ENCODE measurements at regions not wholly inside any gene's neighbourhood (a gene's known extent, or its start where the extent isn't known, plus 50 kb on each side); places are given as distances from the start of the nearest gene placed in this dataset.

DNA sequence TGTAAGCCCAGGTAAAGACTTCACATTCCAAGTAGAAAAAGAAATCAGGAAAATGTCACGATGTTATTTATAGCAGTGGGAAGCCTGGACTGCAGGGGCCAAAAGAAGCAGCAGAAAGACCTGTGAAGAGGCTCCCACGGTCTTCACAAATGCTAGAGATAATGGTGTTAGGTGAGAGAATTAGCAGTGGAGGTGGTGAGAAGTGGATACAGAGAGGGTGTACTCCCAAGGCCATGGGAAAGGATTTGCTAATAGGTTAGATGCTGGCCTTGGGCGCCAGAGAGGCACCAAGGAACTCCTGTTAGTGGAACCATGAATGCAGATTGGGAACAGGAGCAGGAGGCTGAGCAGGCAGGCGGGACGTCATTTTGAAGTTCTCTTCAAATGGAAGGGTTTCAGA is 386.1 kb downstream of the C12orf75 start:
- Mint-ChIP-seq H3K27ac (peak overlapping the region in 1 of 7 donors; percentile 8), H3K4me1 (no peaks in the 10 kb centered on the region), H3K27me3 (ENCODE audit: low read depth in 3 of 3) (peaks cover 1 to 5% (median 4%) of the 10 kb centered on the region in 3 donors), H3K4me3 (no peak overlapping the region), H3K9me3 (peaks cover 0 to 3% (median 0%) of the 10 kb centered on the region in 7 donors), H3K36me3 (no peaks in the 10 kb centered on the region)
- no peaks in the 10 kb centered on the region for H3K36me3 ChIP-seq (replicated peaks in 1 of 2; ENCODE audit: control insufficient read depth in 1 of 2, insufficient read depth in 2 of 2, low read length in 2 of 2)
- no peaks in the 10 kb centered on the region for H4K20me1 ChIP-seq (ENCODE audit: insufficient read depth, low read length)
- TF ChIP-seq, protein P1, sequence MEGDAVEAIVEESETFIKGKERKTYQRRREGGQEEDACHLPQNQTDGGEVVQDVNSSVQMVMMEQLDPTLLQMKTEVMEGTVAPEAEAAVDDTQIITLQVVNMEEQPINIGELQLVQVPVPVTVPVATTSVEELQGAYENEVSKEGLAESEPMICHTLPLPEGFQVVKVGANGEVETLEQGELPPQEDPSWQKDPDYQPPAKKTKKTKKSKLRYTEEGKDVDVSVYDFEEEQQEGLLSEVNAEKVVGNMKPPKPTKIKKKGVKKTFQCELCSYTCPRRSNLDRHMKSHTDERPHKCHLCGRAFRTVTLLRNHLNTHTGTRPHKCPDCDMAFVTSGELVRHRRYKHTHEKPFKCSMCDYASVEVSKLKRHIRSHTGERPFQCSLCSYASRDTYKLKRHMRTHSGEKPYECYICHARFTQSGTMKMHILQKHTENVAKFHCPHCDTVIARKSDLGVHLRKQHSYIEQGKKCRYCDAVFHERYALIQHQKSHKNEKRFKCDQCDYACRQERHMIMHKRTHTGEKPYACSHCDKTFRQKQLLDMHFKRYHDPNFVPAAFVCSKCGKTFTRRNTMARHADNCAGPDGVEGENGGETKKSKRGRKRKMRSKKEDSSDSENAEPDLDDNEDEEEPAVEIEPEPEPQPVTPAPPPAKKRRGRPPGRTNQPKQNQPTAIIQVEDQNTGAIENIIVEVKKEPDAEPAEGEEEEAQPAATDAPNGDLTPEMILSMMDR (IDR thresholded peaks at IDR 0.05), result no peak
- no peak overlapping the region for H3K4me3 ChIP-seq (replicated peaks in 1 of 3; ENCODE audit: low read depth in 2 of 3, low read length in 3 of 3)
- no peak overlapping the region for H3K4me2 ChIP-seq (replicated peaks; ENCODE audit: extremely low read depth, low read length, poor library complexity, severe bottlenecking)
- 89% methylated on average over 5 of the region's 5 CpGs for WGBS (ENCODE audit: insufficient coverage)
- H3K9ac ChIP-seq (ENCODE audit: insufficient read depth, low read length, poor library complexity, severe bottlenecking), result no peak overlapping the region
- no peak overlapping the region for H2AFZ ChIP-seq (ENCODE audit: insufficient read depth, low read depth, low read length, poor library complexity, severe bottlenecking)
- intact Hi-C loops (cut with micrococcal nuclease), result no loop called here
- no peaks in the 10 kb centered on the region for H3K79me2 ChIP-seq (ENCODE audit: insufficient read depth, low read length)
- no peaks in the 10 kb centered on the region for H3K9me3 ChIP-seq (replicated peaks in 1 of 2; ENCODE audit: control insufficient read depth in 1 of 2, insufficient read depth in 1 of 2, low read length in 2 of 2)
- H3K27ac ChIP-seq (ENCODE audit: low read depth in 1 of 2, low read length in 2 of 2), result no peak overlapping the region
- DNase-seq, result no peak
- no peaks in the 10 kb centered on the region for H3K27me3 ChIP-seq (ENCODE audit: control insufficient read depth in 2 of 2, insufficient read depth in 2 of 2, low read length in 2 of 2)
- no peaks in the 10 kb centered on the region for H3K4me1 ChIP-seq (ENCODE audit: control insufficient read depth in 1 of 2, insufficient read depth in 2 of 2, low read length in 2 of 2)

DNA sequence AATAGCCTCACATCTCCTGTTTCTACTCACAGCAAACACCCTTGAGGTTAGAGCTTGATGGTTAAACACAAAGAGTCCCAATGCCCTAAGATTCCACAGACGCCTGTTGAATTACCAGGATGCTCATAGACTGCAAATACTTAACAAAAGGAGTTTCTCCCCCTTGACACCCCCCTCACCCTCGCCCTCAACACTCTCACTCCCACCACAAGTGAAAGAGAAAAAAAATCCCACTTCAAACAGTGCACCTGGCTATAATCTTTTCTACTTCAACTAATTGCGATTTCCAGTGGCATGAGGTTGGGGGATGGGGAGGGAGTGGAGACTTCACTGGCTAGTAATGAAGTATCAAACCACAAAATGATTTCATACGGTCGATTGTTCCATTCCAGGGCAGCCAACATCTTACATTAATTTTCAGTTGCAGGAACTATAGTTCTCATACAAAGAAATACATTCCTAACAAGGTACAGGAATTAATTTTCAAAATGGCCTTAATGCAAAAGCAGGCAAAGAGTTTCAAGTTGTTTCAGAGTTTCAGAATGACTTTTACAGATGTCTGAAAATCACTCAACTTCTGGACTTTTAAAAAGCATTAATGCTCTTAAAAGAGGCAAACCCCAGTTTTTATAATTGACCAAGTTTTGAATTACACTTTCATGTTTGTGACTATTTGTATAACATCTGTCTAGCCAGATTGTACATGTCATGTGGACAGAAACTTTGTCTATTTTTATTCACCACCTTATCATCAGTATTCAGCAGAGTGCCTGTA is 390.7 kb downstream of the C12orf75 start:
- 70% methylated on average over 2 of the region's 5 CpGs for WGBS (ENCODE audit: insufficient coverage)
- Mint-ChIP-seq H3K4me1 (no peaks in the 10 kb centered on the region), H3K36me3 (no peaks in the 10 kb centered on the region), H3K27ac (no peak overlapping the region), H3K9me3 (peaks cover 0 to 3% (median 0%) of the 10 kb centered on the region in 7 donors), H3K27me3 (ENCODE audit: low read depth in 3 of 3) (peaks cover 0 to 5% (median 4%) of the 10 kb centered on the region in 3 donors), H3K4me3 (no peak overlapping the region)
- TF ChIP-seq, protein P1 (IDR thresholded peaks at IDR 0.05), result no peak
- no peaks in the 10 kb centered on the region for H3K36me3 ChIP-seq (replicated peaks in 1 of 2; ENCODE audit: control insufficient read depth in 1 of 2, insufficient read depth in 2 of 2, low read length in 2 of 2)
- H3K79me2 ChIP-seq (ENCODE audit: insufficient read depth, low read length), result no peaks in the 10 kb centered on the region
- H2AFZ ChIP-seq (ENCODE audit: insufficient read depth, low read depth, low read length, poor library complexity, severe bottlenecking), result no peak overlapping the region
- peaks cover 0 to 2% of the 10 kb centered on the region in 2 donors for H3K27me3 ChIP-seq (ENCODE audit: control insufficient read depth in 2 of 2, insufficient read depth in 2 of 2, low read length in 2 of 2)
- H3K27ac ChIP-seq (ENCODE audit: low read depth in 1 of 2, low read length in 2 of 2), result no peak overlapping the region
- H3K4me2 ChIP-seq (replicated peaks; ENCODE audit: extremely low read depth, low read length, poor library complexity, severe bottlenecking), result no peak overlapping the region
- intact Hi-C loops (cut with micrococcal nuclease), result no loop called here
- H3K9ac ChIP-seq (ENCODE audit: insufficient read depth, low read length, poor library complexity, severe bottlenecking), result no peak overlapping the region
- H3K4me1 ChIP-seq (ENCODE audit: control insufficient read depth in 1 of 2, insufficient read depth in 2 of 2, low read length in 2 of 2), result no peaks in the 10 kb centered on the region
- H4K20me1 ChIP-seq (ENCODE audit: insufficient read depth, low read length), result no peaks in the 10 kb centered on the region
- H3K9me3 ChIP-seq (replicated peaks in 1 of 2; ENCODE audit: control insufficient read depth in 1 of 2, insufficient read depth in 1 of 2, low read length in 2 of 2), result no peaks in the 10 kb centered on the region
- H3K4me3 ChIP-seq (replicated peaks in 1 of 3; ENCODE audit: low read depth in 2 of 3, low read length in 3 of 3), result no peak overlapping the region
- DNase-seq, result no peak
